ENCODE measurements at regions not wholly inside any gene's neighbourhood (a gene's known extent, or its start where the extent isn't known, plus 50 kb on each side); places are given as distances from the start of the nearest gene placed in this dataset.

DNA sequence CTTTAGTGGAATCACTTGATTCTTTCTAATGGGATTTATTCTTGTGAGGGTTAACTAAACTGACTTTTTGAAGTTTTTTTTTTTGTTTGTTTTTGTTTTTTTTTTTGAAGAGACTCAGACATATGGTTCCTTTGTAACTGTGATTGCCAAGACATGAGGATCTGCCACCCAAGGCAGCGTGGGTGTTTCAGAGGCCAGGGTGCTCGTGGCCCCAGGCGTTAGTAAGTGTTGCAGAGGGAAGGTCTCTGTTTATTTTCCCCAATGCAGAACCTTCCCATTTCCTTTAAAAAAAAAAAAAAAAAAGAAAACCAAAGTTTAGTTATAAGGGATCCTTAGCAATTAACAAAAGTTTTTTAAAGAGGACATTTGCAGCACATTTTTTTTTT, 94.8 kb downstream of the CTTN start:
- TF ChIP-seq CTCF (IDR thresholded peaks at IDR 0.05; ENCODE audit: poor library complexity, severe bottlenecking) (no peak), RAD21 (conservative IDR thresholded peaks at IDR 0.05) (no peak), SMC3 (conservative IDR thresholded peaks at IDR 0.05; ENCODE audit: poor library complexity) (no peak), EP300 (conservative IDR thresholded peaks at IDR 0.05; ENCODE audit: poor library complexity, severe bottlenecking) (no peak)
